GM12878 (cell line): ENCODE measurements at regions not wholly inside any gene's neighbourhood (a gene's known extent, or its start where the extent isn't known, plus 50 kb on each side); places are given as distances from the start of the nearest gene placed in this dataset.

Source experiments
- ATAC-seq: fragments of 200-7000 bp; cut with Tn5 transposase; 3 replicates; pipeline ENCODE4 v1.9.1; 2020; ENCODE audit warnings: mild to moderate bottlenecking, moderate library complexity
- BruUV-seq: library from RNA; stranded (reverse); fragments of 400-500 nt; replicated peaks from 2 replicates; lab custom pipeline; 2021; lab: Mats Ljungman, UMichigan
- CTCF ChIA-PET: fragments of 300-600 bp; sonication (Branson Sonifier 250); formaldehyde crosslinking; extraction: SDS; loops from one replicate; lab custom pipeline; 2021; ENCODE audit warnings: inconsistent platforms; lab: Yijun Ruan, JAX
- POLR2A ChIA-PET: fragments of 350-600 bp; formaldehyde crosslinking; extraction: SDS; loops from one replicate; lab custom pipeline; 2021; ENCODE audit warnings: inconsistent platforms; lab: Charles Lee
- RAD21 ChIA-PET: fragments of 300-600 bp; sonication (Branson Sonifier 250); formaldehyde crosslinking; loops from one replicate; lab custom pipeline; 2023; ENCODE audit warnings: antibody characterized with exemption; ENCODE audit not compliant: unreplicated experiment; lab: Charles Lee
- SMC1A ChIA-PET: fragments of 300-600 bp; sonication (Branson Sonifier 250); formaldehyde crosslinking; loops from one replicate; lab custom pipeline; 2023; ENCODE audit not compliant: unreplicated experiment, uncharacterized antibody; lab: Charles Lee
- DNase-seq: peaks from one replicate; pipeline ENCODE4 v3.0.0-alpha.2; 2011; ENCODE audit warnings: low read depth, low spot score
- FAIRE-seq: peaks from 3 replicates; lab custom pipeline; 2011; peaks lifted over from hg19 to GRCh38; lab: Jason Lieb, UNC
- H2AFZ ChIP-seq: 2 replicates; pipeline ENCODE4 v1.6.0; 2011; ENCODE audit warnings: low read depth, low read length, control low read depth; ENCODE audit not compliant: control insufficient read depth
- H3K27ac ChIP-seq: 2 replicates; pipeline ENCODE4 v1.5.1; 2011; ENCODE audit warnings: control low read depth; ENCODE audit not compliant: control insufficient read depth, insufficient read depth
- H3K27me3 ChIP-seq, 2 experiments: replicated peaks in 1 of 2; 2 replicates each; pipeline versions ENCODE4 v1.6.0 to v1.6.1; 2011; ENCODE audit warnings: low read length in 1 of 2; ENCODE audit not compliant: control insufficient read depth in 2 of 2, insufficient read depth in 2 of 2
- H3K36me3 ChIP-seq, 2 experiments: 2 replicates each; pipeline ENCODE4 v1.5.1; 2011; ENCODE audit warnings: low read length in 1 of 2; ENCODE audit not compliant: control insufficient read depth in 2 of 2, insufficient read depth in 2 of 2
- H3K4me1 ChIP-seq: 2 replicates; pipeline ENCODE4 v1.6.1; 2011; ENCODE audit warnings: mild to moderate bottlenecking, low read length, moderate library complexity, mixed read lengths; ENCODE audit not compliant: control insufficient read depth, insufficient read depth
- H3K4me2 ChIP-seq: 2 replicates; pipeline ENCODE4 v1.6.0; 2011; ENCODE audit warnings: control low read depth; ENCODE audit not compliant: control insufficient read depth, insufficient read depth
- H3K4me3 ChIP-seq: fragments of 200-600 bp; sonication (generic); 2 replicates; pipeline ENCODE4 v1.5.1; 2016
- H3K79me2 ChIP-seq: 2 replicates; pipeline ENCODE4 v1.6.0; 2011; ENCODE audit warnings: low read length; ENCODE audit not compliant: control insufficient read depth, insufficient read depth
- H3K9ac ChIP-seq: 2 replicates; pipeline ENCODE4 v1.8.0; 2011; ENCODE audit warnings: low read length, control low read depth, mixed read lengths; ENCODE audit not compliant: control insufficient read depth, insufficient read depth
- H3K9me3 ChIP-seq: replicated peaks from 3 replicates; pipeline ENCODE4 v1.5.1; 2011; ENCODE audit warnings: mild to moderate bottlenecking, low read length; ENCODE audit not compliant: control insufficient read depth, insufficient read depth
- H4K20me1 ChIP-seq: 2 replicates; pipeline ENCODE4 v1.6.0; 2011; ENCODE audit not compliant: control insufficient read depth, insufficient read depth
- JUNB ChIP-seq: IDR thresholded peaks from 2 replicates; pipeline ENCODE4 v1.6.1; 2016; ENCODE audit warnings: antibody characterized with exemption, mild to moderate bottlenecking
- MYB ChIP-seq: fragments of 150-350 bp; IDR thresholded peaks from 2 replicates; pipeline ENCODE4 v1.6.1; 2014; ENCODE audit warnings: mild to moderate bottlenecking, low read depth, low read length, borderline replicate concordance
- NFIC ChIP-seq: IDR thresholded peaks from 2 replicates; pipeline ENCODE4 v1.6.1; 2012; ENCODE audit warnings: low read depth, mild to moderate bottlenecking, inconsistent platforms, low read length, moderate library complexity
- ZBED1 ChIP-seq: IDR thresholded peaks from 2 replicates; pipeline ENCODE4 v1.6.1; 2016; ENCODE audit warnings: borderline replicate concordance
- ZNF24 ChIP-seq: fragments of 450-650 bp; IDR thresholded peaks from 2 replicates; pipeline ENCODE4 v1.6.1; 2017; ENCODE audit warnings: antibody characterized with exemption, mild to moderate bottlenecking
- ZNF384 ChIP-seq: IDR thresholded peaks from 2 replicates; pipeline ENCODE4 v1.6.1; 2012; ENCODE audit warnings: low read depth, mild to moderate bottlenecking, low read length, improper control_type of control experiment, borderline replicate concordance
- ZSCAN29 ChIP-seq: fragments of 450-650 bp; IDR thresholded peaks from 2 replicates; pipeline ENCODE4 v1.6.1; 2017; ENCODE audit warnings: mild to moderate bottlenecking, moderate library complexity
- WGBS: methylation state at CpG from one replicate; pipeline ENCODE4 v1.1.6; 2016; ENCODE audit warnings: low lambda C conversion rate; ENCODE audit not compliant: insufficient replicate concordance, insufficient coverage; ENCODE audit errors: missing lambda C conversion rate; 5-methylcytosine and 5-hydroxymethylcytosine counted together
- in situ Hi-C: fragments of 300-500 bp; cut with MboI; formaldehyde crosslinking; loops from 9 replicates; pipeline ENCODE4 v1.14.3; 2018; ENCODE audit warnings: mixed read lengths
- intact Hi-C: fragments of 100-400 bp; cut with micrococcal nuclease; formaldehyde crosslinking; loops from one replicate; pipeline ENCODE4 v1.14.2; 2022; ENCODE audit not compliant: unreplicated experiment

DNA sequence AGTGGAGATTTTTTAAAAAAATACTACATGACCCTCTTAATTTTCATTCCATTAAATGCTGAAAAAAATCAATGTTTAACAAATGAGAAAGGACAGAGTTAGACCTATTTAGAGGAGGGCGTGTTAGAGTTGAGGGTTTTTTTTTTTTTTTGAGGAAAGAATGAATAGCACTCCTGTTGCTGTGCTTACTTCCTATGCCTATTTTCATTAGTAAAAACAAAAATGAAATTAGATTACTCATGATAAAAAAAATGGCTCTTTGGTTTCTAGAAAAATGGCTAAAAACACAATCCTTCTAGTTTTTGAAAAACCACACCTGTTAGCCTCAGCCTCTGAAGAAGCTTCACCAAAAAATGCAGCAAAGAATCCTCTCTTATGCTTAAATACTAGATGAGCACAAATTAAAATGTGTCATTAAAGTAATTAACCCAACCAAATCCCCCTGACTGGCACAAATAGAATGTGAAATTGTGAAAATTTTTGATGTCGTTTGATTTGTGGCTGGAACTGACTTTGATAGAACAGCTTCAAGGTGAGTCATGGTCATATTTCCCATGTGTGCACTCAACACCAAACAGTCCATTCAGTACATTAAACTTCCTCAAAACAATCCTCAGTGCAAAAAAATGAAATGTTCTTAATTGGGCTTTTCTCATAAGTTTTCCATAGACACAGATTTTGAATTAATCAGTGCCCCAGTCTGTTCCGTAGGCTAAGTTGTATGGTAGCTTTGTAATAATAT is 98.0 kb downstream of the MACIR start:
- Histone ChIP-seq H3K9me3 (no peaks in the 10 kb centered on the region), H3K4me2 (peak overlapping the region; percentile 14; the same call in 1 of the 2 replicates), H3K4me3 (no peak overlapping the region), H3K27me3 (no peaks in the 10 kb centered on the region), H2AFZ (no peak overlapping the region), H3K4me1 (peaks cover 11% of the 10 kb centered on the region; the same call in 1 of the 2 replicates), H3K9ac (no peak overlapping the region), H3K36me3 (no peaks in the 10 kb centered on the region), H4K20me1 (no peaks in the 10 kb centered on the region), H3K27ac (no peak overlapping the region), H3K79me2 (no peaks in the 10 kb centered on the region)
- peak; percentile 84 for FAIRE-seq
- ChIA-PET SMC1A (interaction anchor here (1.0 to 1.4 kb wide), 4 partner anchors 11 to 124 kb away, joined by 3 to 5 read pairs (median 4); no protein-coding TSS in a partner anchor), RAD21 (no interaction called here), POLR2A (interaction anchor here (0.5 to 0.6 kb wide), 2 partner anchors 75 to 97 kb away, joined by 3 to 5 read pairs; no protein-coding TSS in a partner anchor), CTCF (interaction anchor here (1.6 to 1.8 kb wide), 3 partner anchors 11 to 132 kb away, joined by 4 to 8 read pairs (median 4); no protein-coding TSS in a partner anchor)
- TF ChIP-seq NFIC (peak; percentile 25; the same call in 1 of the 2 replicates), JUNB (peak; percentile 64; the same call in 1 of the 2 replicates), ZSCAN29 (no peak), ZBED1 (no peak), ZNF384 (peak; percentile 67), MYB (no peak), ZNF24 (no peak)
- WGBS, result 61% methylated on average over 3 of the region's 3 CpGs
- peak; percentile 80 for ATAC-seq
- no TSS peak for BruUV-seq
- DNase-seq, result no peak
- in situ Hi-C loops (no loop called here), intact Hi-C loops (no loop called here)
